ENCODE measurements at regions not wholly inside any gene's neighbourhood (a gene's known extent, or its start where the extent isn't known, plus 50 kb on each side); places are given as distances from the start of the nearest gene placed in this dataset.
A peak's percentile ranks its signal among the peaks of the same experiment; 100 is the strongest.

- peaks cover 28 to 30% of the 10 kb centered on the region in 2 donors for H3K4me1 Mint-ChIP-seq
- H3K27me3 ChIP-seq (ENCODE audit: control insufficient read depth, insufficient read depth, low read length), result peaks cover 39% of the 10 kb centered on the region
- H3K36me3 Mint-ChIP-seq, result no peaks in the 10 kb centered on the region
- no peak overlapping the region for H3K27ac ChIP-seq (ENCODE audit: low read length)
- peaks cover 74 to 87% of the 10 kb centered on the region in 2 donors for H3K27me3 Mint-ChIP-seq (ENCODE audit: low read depth in 2 of 2)
- H3K9me3 ChIP-seq (ENCODE audit: control insufficient read depth, insufficient read depth, low read length), result no peaks in the 10 kb centered on the region
- H3K36me3 ChIP-seq (ENCODE audit: control insufficient read depth, insufficient read depth, low read length), result no peaks in the 10 kb centered on the region
- no peaks in the 10 kb centered on the region for H3K9me3 Mint-ChIP-seq
- peaks cover 11% of the 10 kb centered on the region for H3K4me1 ChIP-seq (ENCODE audit: control insufficient read depth, insufficient read depth, low read length)
- DNase-seq, result no peak
- ATAC-seq, result no peak
- peak overlapping the region in 1 of 2 donors; percentile 87 for H3K27ac Mint-ChIP-seq
- H3K4me3 ChIP-seq (ENCODE audit: low read length), result no peak overlapping the region
- TF ChIP-seq, protein P1, sequence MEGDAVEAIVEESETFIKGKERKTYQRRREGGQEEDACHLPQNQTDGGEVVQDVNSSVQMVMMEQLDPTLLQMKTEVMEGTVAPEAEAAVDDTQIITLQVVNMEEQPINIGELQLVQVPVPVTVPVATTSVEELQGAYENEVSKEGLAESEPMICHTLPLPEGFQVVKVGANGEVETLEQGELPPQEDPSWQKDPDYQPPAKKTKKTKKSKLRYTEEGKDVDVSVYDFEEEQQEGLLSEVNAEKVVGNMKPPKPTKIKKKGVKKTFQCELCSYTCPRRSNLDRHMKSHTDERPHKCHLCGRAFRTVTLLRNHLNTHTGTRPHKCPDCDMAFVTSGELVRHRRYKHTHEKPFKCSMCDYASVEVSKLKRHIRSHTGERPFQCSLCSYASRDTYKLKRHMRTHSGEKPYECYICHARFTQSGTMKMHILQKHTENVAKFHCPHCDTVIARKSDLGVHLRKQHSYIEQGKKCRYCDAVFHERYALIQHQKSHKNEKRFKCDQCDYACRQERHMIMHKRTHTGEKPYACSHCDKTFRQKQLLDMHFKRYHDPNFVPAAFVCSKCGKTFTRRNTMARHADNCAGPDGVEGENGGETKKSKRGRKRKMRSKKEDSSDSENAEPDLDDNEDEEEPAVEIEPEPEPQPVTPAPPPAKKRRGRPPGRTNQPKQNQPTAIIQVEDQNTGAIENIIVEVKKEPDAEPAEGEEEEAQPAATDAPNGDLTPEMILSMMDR (IDR thresholded peaks at IDR 0.05), result no peak
- H3K4me3 Mint-ChIP-seq, result no peak overlapping the region
- intact Hi-C loops (cut with micrococcal nuclease), result loop anchor here (10.0 kb wide), 1 partner anchor 759 kb away; no protein-coding TSS in a partner anchor
These were observed 62.1 kb upstream of the F3 start for GRCh38 chr1:94603663-94604062.

GRCh38 chr1:94602802-94603625 lies 61.5 kb upstream of the F3 start:
- Histone ChIP-seq H3K27me3 (ENCODE audit: control insufficient read depth, insufficient read depth, low read length) (peaks cover 39% of the 10 kb centered on the region), H3K4me1 (ENCODE audit: control insufficient read depth, insufficient read depth, low read length) (peaks cover 11% of the 10 kb centered on the region), H3K9me3 (ENCODE audit: control insufficient read depth, insufficient read depth, low read length) (no peaks in the 10 kb centered on the region), H3K36me3 (ENCODE audit: control insufficient read depth, insufficient read depth, low read length) (no peaks in the 10 kb centered on the region), H3K4me3 (ENCODE audit: low read length) (no peak overlapping the region), H3K27ac (ENCODE audit: low read length) (no peak overlapping the region)
- ATAC-seq (peak in 1 of 3 donors; percentile 21), DNase-seq (no peak)
- H3K4me1 Mint-ChIP-seq, result peaks cover 28 to 30% of the 10 kb centered on the region in 2 donors
- peak overlapping the region; percentile 73 to 87 for H3K27ac Mint-ChIP-seq
- peaks cover 75 to 85% of the 10 kb centered on the region in 2 donors for H3K27me3 Mint-ChIP-seq (ENCODE audit: low read depth in 2 of 2)
- no peaks in the 10 kb centered on the region for H3K36me3 Mint-ChIP-seq
- no peaks in the 10 kb centered on the region for H3K9me3 Mint-ChIP-seq
- WGBS (ENCODE audit: insufficient coverage), result 44% methylated on average over 3 of the region's 3 CpGs
- intact Hi-C loops (cut with micrococcal nuclease), result loop anchor here (1.0 to 10.0 kb wide), 2 partner anchors 586 to 758 kb away; no protein-coding TSS in a partner anchor
- TF ChIP-seq, protein P1 (IDR thresholded peaks at IDR 0.05), result no peak
- H3K4me3 Mint-ChIP-seq, result peak overlapping the region; percentile 90

- peaks cover 11% of the 10 kb centered on the region for H3K4me1 ChIP-seq (ENCODE audit: control insufficient read depth, insufficient read depth, low read length)
- H3K36me3 ChIP-seq (ENCODE audit: control insufficient read depth, insufficient read depth, low read length), result no peaks in the 10 kb centered on the region
- DNase-seq (peak; percentile 45 to 56), ATAC-seq (peak; percentile 91 to 96 (median 93))
- Mint-ChIP-seq H3K9me3 (no peaks in the 10 kb centered on the region), H3K27ac (peak overlapping the region; percentile 73 to 87), H3K36me3 (no peaks in the 10 kb centered on the region), H3K27me3 (ENCODE audit: low read depth in 2 of 2) (peaks cover 77 to 85% of the 10 kb centered on the region in 2 donors), H3K4me3 (peak overlapping the region; percentile 90), H3K4me1 (peaks cover 28 to 30% of the 10 kb centered on the region in 2 donors)
- WGBS (ENCODE audit: insufficient coverage), result 7% methylated on average over 9 of the region's 9 CpGs
- H3K9me3 ChIP-seq (ENCODE audit: control insufficient read depth, insufficient read depth, low read length), result no peaks in the 10 kb centered on the region
- H3K27me3 ChIP-seq (ENCODE audit: control insufficient read depth, insufficient read depth, low read length), result peaks cover 39% of the 10 kb centered on the region
- peak overlapping the region; percentile 2 for H3K4me3 ChIP-seq (ENCODE audit: low read length)
- TF ChIP-seq, protein P1 (IDR thresholded peaks at IDR 0.05), result no peak
- H3K27ac ChIP-seq (ENCODE audit: low read length), result no peak overlapping the region
- intact Hi-C loops (cut with micrococcal nuclease), result loop anchor here (1.0 to 10.0 kb wide), 2 partner anchors 585 to 758 kb away; no protein-coding TSS in a partner anchor
These were observed 60.8 kb upstream of the F3 start for GRCh38 chr1:94602316-94602715.
